Prostate gland (tissue), 2 donors: ENCODE measurements at regions not wholly inside any gene's neighbourhood (a gene's known extent, or its start where the extent isn't known, plus 50 kb on each side); places are given as distances from the start of the nearest gene placed in this dataset.

ENCODE experiments used
- DNase-seq: peaks from one replicate; pipeline ENCODE4 v3.0.0-alpha.2; 2019; ENCODE audit warnings: low spot score
- H3K27ac ChIP-seq, 2 donors: fragments of 200-600 bp; sonication (generic); 2 replicates each; pipeline ENCODE4 v1.5.1; 2017 to 2019
- H3K27me3 ChIP-seq: fragments of 200-600 bp; sonication (generic); replicated peaks from 2 replicates; pipeline ENCODE4 v1.5.1; 2019; ENCODE audit not compliant: insufficient read depth
- H3K36me3 ChIP-seq, 2 donors: fragments of 200-600 bp; sonication (generic); 1 replicate in 1 of 2; 2 replicates in 1 of 2; pipeline versions ENCODE4 v1.5.1 to v1.8.1; 2017 to 2019
- H3K4me1 ChIP-seq: fragments of 200-600 bp; sonication (generic); replicated peaks from 2 replicates; pipeline ENCODE4 v1.5.1; 2019
- H3K4me3 ChIP-seq, 2 donors: fragments of 200-600 bp; sonication (generic); 2 replicates each; pipeline ENCODE4 v1.5.1; 2017 to 2019
- H3K9me3 ChIP-seq: fragments of 200-600 bp; sonication (generic); 2 replicates; pipeline ENCODE4 v1.5.1; 2017
- CTCF ChIP-seq, 4 experiments: fragments of 200-600 bp in 2 of 4; fragments of 450-650 bp in 2 of 4; sonication (generic) in 2 of 4; IDR thresholded peaks; 1 replicate in 3 of 4; 2 replicates in 1 of 4; pipeline ENCODE4 v1.5.1; 2016 to 2019; ENCODE audit warnings: antibody characterized with exemption in 4 of 4, mild to moderate bottlenecking in 2 of 4, moderate library complexity in 2 of 4
- POLR2A ChIP-seq: fragments of 450-650 bp; IDR thresholded peaks from one replicate; pipeline ENCODE4 v1.6.1; 2016; ENCODE audit warnings: antibody characterized with exemption, mild to moderate bottlenecking
- POLR2AphosphoS5 ChIP-seq: sonication (generic); formaldehyde crosslinking; IDR thresholded peaks from one replicate; pipeline ENCODE4 v1.6.1; 2017; ENCODE audit warnings: antibody characterized with exemption
- whole genome bisulfite sequencing: methylation state at CpG from one replicate; pipeline ENCODE4 v1.1.5; 2018; 5-methylcytosine and 5-hydroxymethylcytosine counted together
- intact Hi-C: fragments of 100-400 bp; cut with DNase I; formaldehyde crosslinking; loops from one replicate; pipeline ENCODE4 v1.14.2; 2022

DNA sequence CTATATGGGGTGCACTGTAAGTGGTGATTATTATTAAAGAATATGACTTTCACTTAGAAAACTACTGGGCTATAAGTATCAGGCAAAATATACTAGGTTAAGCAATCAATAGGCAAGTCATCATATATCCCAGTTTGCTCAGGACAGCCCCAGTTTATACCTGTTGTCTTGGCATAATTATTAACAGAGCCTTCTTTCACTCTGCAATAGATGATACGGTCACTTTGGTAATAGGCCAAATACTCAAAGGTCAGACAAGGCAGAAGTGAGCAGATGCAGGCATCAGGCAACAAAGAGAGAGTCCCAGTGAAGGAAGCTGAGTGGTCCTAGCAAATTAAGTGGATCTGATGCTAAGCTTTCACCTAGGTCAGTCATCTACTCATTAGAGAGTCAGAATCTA is 599.9 kb downstream of the LMO4 start:
- no peak overlapping the region for H3K4me3 ChIP-seq
- WGBS: 76% methylated on average over 1 of the region's 1 CpG
- TF ChIP-seq POLR2AphosphoS5 (no peak), CTCF (IDR thresholded peaks at IDR 0.05) (no peak), POLR2A (no peak)
- H3K36me3 ChIP-seq: no peaks in the 10 kb centered on the region
- H3K4me1 ChIP-seq: no peaks in the 10 kb centered on the region
- no peak for DNase-seq
- H3K27ac ChIP-seq: no peak overlapping the region
- intact Hi-C loops: no loop called here
- no peaks in the 10 kb centered on the region for H3K27me3 ChIP-seq
- no peaks in the 10 kb centered on the region for H3K9me3 ChIP-seq

DNA sequence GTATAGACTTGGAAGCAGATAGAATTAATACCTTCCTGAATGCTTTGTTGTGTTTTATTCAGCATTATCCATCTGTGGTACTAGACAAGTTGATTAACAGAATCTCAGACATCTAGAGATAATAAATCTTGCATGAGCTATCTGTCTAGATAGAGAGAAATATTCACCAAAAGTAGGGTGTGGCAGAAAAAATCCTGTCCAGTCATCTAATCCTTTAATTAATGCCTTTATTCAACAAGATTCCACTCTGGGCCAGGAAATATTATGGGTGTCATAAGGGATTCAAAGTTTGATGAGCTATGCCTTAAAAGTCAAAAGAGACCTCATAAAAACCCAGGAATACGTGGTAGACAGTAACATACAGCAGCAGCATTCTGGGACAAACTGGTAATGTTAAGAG is 601.2 kb downstream of the LMO4 start:
- no peak for TF ChIP-seq POLR2AphosphoS5
- TF ChIP-seq POLR2A: no peak
- TF ChIP-seq CTCF (IDR thresholded peaks at IDR 0.05): no peak
- Histone ChIP-seq H3K4me3 (no peak overlapping the region), H3K9me3 (no peaks in the 10 kb centered on the region), H3K36me3 (no peaks in the 10 kb centered on the region), H3K4me1 (no peaks in the 10 kb centered on the region), H3K27me3 (no peaks in the 10 kb centered on the region), H3K27ac (no peak overlapping the region)
- WGBS: 63% methylated on average over 1 of the region's 1 CpG
- DNase-seq: no peak
- intact Hi-C loops: loop anchor here (10.0 kb wide), 1 partner anchor 45 kb away; no protein-coding TSS in a partner anchor

GRCh38 chr1:87930796-87931195 is 602.1 kb downstream of the LMO4 start:
- WGBS: 89% methylated on average over 1 of the region's 1 CpG
- DNase-seq: no peak
- Histone ChIP-seq H3K9me3 (no peaks in the 10 kb centered on the region), H3K4me3 (no peak overlapping the region), H3K27me3 (no peaks in the 10 kb centered on the region), H3K36me3 (no peaks in the 10 kb centered on the region), H3K27ac (no peak overlapping the region), H3K4me1 (no peaks in the 10 kb centered on the region)
- intact Hi-C loops: loop anchor here (10.0 kb wide), 1 partner anchor 46 kb away; no protein-coding TSS in a partner anchor
- TF ChIP-seq POLR2A (no peak), CTCF (IDR thresholded peaks at IDR 0.05) (no peak), POLR2AphosphoS5 (no peak)

GRCh38 chr1:87933171-87933570 is 604.5 kb downstream of the LMO4 start:
- 76% methylated on average over 6 of the region's 6 CpGs for WGBS
- DNase-seq: no peak
- Histone ChIP-seq H3K9me3 (no peaks in the 10 kb centered on the region), H3K4me3 (no peak overlapping the region), H3K36me3 (no peaks in the 10 kb centered on the region), H3K4me1 (no peaks in the 10 kb centered on the region), H3K27ac (no peak overlapping the region), H3K27me3 (no peaks in the 10 kb centered on the region)
- intact Hi-C loops: loop anchor here (10.0 kb wide), 1 partner anchor 48 kb away; no protein-coding TSS in a partner anchor
- TF ChIP-seq CTCF (IDR thresholded peaks at IDR 0.05) (no peak), POLR2A (no peak), POLR2AphosphoS5 (no peak)

DNA sequence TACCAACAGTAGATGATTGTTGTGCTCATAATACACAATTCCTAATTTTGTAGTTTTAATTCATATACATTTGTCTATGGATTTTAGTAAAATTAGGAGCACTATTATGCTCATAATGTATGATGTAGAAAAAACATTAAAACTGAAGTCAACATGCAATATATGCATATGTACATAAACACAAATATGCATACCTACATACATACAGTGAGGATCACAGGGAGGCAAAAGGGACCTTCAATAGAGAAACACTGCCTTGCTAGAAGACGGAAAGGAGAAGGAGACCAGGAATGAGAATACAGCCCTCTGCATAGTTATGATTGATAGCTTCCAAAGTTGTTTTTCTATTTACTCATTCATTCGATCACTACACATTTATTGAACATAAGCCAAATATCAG is 606.5 kb downstream of the LMO4 start:
- H3K27ac ChIP-seq: no peak overlapping the region
- H3K4me1 ChIP-seq: no peaks in the 10 kb centered on the region
- DNase-seq: no peak
- TF ChIP-seq POLR2AphosphoS5 (no peak), POLR2A (no peak), CTCF (IDR thresholded peaks at IDR 0.05) (no peak)
- WGBS: 91% methylated on average over 2 of the region's 2 CpGs
- H3K9me3 ChIP-seq: no peaks in the 10 kb centered on the region
- no peaks in the 10 kb centered on the region for H3K36me3 ChIP-seq
- H3K4me3 ChIP-seq: no peak overlapping the region
- no peaks in the 10 kb centered on the region for H3K27me3 ChIP-seq
- intact Hi-C loops: loop anchor here (10.0 kb wide), 1 partner anchor 50 kb away; no protein-coding TSS in a partner anchor
